ENCODE measurements at regions not wholly inside any gene's neighbourhood (a gene's known extent, or its start where the extent isn't known, plus 50 kb on each side); places are given as distances from the start of the nearest gene placed in this dataset.

GRCh38 chr6:4554645-4555044, 221.6 kb upstream of the CDYL start:
- no peak for DNase-seq

- DNase-seq: no peak
Observed at GRCh38 chr6:4553387-4553786, 222.8 kb upstream of the CDYL start.

- no peak for DNase-seq
Observed at GRCh38 chr6:4550227-4550597, 226.0 kb upstream of the CDYL start.

DNA sequence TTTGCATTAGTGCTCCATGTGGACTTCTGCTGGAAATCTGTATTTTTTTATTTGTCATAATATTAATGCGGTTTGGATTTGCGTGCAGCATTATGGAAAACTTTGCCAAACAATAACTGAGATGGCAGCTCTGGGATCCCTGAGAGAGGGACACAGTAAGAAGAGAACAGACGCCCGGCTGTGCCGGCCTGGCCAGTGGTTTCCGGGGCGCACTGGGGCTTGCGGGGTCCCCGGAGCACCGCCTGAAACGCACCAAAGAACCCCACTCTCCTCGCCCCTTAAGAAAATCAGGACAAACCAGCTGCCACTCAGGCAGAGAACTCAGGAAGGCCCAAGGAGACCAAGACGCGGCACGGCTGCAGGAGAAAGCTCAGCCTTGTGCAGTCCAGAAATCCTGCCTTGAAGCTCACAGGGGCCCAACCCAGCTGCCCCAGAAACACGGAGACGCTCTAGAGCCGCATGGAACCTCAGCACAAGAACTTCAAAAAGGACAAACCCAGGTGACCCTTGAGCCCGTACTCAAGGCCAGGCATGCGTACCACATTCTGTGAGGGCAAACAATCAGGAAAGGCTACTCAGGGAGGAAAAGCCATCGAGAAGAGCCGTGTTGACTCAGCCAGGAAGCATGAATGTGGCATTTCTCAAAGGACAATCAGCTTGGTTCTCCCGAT, 226.5 kb upstream of the CDYL start:
- DNase-seq: no peak

- no peak for DNase-seq
Observed at GRCh38 chr6:4545893-4546292, 230.3 kb upstream of the CDYL start.

- DNase-seq: no peak
Observed at GRCh38 chr6:4543596-4543995, 232.6 kb upstream of the CDYL start.

DNA sequence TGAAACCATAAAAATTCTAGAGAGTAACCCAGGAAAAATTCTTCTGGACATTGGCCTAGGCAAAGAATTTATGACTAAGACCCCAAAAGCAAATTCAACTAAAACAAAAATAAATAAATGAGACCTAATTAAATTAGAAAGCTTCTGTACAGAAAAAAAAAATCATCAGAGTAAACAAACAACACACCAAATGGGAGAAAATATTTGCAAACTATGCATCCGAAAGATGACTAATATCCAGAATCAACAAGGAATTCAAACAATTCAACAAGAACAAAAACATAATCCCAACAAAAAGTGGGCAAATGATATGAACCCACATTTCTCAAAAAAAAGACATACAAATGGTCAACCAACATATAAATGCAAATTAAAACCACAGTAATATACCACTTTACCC, 242.6 kb upstream of the CDYL start:
- no peak for DNase-seq

GRCh38 chr6:4531406-4531805, 244.8 kb upstream of the CDYL start:
- peak; percentile 34 to 61 for DNase-seq

DNA sequence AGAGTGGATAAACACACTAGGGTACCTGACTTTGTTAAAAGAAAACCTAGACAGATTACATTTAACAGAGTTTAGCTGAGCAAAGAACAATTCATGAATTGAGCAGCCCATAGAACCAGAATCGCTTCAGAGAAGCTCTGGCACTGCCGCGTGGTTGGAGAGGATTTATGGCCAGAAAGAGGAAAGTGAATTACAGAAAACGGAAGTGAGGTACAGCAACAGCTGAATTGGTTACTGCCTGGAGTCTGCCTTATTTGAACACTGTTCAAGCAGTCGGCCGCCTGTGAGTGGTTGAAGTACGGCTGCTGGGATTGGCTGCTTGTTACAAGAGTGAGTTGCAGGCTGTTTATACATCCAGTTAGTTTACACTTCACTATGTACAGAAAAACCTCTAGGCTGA, 253.8 kb upstream of the CDYL start:
- peak; percentile 51 to 65 for DNase-seq

- DNase-seq: no peak
Observed at GRCh38 chr6:4521070-4521469, 255.1 kb upstream of the CDYL start.

DNA sequence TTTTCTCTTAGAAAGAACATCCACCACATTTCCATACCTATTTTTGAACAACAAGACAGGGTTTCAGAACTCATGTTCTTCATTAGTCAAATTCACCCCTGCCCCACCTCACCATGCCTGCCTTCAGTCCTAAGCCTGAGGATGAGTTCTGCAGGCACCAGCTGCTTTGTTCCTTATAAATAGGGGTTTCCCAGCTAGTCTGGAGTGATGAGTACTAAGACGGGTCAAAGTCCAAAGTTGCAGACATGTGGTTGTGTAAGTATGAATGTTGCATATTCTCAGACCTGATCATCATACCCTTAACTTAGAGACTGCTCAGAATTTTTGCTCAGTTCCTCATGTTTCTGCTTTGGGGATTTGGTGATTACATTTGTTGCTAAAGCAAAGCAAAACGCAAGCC, 257.7 kb upstream of the CDYL start:
- DNase-seq: peak; percentile 21 to 56

DNA sequence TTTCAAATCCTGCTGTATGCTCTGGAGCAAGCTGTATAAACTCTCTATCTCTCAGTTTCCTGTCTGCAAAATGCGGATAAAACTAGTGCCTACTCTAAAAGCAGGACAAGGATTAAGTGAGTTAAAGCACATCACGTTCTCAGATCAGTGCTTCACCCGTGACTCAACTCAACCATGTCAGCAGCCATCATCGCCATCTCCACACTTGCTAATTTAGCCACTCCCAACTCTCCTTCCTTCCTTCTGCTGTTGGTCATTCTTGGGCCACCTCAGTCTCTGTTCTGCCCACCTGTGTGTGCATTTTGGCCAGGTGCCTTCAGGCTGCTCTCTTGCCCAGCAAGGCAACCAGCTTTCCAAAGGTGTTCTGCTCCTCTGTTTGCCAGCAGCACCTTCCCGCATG, 260.0 kb upstream of the CDYL start:
- DNase-seq: no peak

GRCh38 chr6:4513561-4513960, 262.6 kb upstream of the CDYL start:
- no peak for DNase-seq

- DNase-seq: no peak
Observed at GRCh38 chr6:4512051-4512471, 264.1 kb upstream of the CDYL start.

DNA sequence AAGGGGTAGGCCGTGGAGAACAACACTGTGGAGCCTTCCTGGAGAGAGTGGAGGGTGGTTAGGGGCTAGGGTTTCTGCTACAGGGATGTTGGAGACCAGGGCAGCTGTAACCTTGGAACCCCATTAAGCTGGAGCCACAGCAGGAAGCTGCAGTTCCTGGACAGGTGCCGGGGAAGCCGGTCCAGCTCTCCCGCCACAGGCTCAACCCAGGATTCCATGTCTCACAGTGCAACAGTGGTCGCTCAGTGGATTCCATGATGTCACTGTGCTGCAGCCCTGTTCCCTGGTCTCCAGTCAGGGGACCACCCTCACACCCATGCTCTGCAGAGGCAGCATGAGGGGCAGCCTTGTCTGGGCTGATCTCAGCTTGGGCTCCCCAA, 264.6 kb upstream of the CDYL start:
- no peak for DNase-seq

GRCh38 chr6:4510906-4511640, 265.1 kb upstream of the CDYL start:
- no peak for DNase-seq

GRCh38 chr6:4510317-4510716, 265.9 kb upstream of the CDYL start:
- no peak for DNase-seq

DNA sequence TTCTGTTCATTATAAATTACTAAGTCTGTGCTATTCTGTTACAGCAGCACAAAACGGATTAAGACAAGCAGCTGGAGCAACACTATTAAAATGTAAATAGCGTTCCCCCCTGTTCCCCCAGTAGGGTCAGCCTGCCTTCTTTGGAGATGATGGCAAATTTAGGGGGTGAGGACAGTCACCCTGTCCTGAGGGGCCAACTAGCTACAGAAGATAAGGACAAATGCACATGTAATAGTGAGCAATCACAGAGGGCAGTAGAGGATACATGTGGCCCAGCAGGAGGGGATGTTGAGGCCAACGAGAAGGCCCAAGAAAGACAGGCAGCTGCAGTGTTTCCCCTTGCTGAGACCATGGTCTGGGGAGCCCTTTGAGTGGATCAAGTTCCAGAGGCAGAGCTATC, 266.7 kb upstream of the CDYL start:
- DNase-seq: no peak

GRCh38 chr6:4506792-4507191, 269.4 kb upstream of the CDYL start:
- DNase-seq: no peak

DNA sequence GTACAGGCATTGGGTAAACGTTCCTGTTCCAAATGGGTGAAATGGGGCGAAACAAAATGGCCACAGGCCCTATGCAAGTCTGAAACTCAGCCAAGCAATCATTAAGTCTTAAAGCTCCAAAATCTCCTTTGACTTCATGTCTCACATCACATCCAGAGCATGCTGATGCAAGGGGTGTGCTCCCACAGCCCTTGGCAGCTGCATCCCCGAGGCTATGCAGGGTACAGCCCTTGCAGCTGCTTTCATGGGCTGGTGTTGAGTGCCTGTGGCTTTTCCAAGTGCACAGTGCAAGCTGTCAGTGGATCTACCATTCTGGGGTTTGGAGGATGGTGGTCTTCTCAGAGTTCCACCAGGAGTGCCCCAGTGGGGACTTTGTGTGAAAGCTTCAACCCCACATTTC, 270.0 kb upstream of the CDYL start:
- no peak for DNase-seq

- no peak for DNase-seq
Observed at GRCh38 chr6:4504700-4505099, 271.5 kb upstream of the CDYL start.

DNA sequence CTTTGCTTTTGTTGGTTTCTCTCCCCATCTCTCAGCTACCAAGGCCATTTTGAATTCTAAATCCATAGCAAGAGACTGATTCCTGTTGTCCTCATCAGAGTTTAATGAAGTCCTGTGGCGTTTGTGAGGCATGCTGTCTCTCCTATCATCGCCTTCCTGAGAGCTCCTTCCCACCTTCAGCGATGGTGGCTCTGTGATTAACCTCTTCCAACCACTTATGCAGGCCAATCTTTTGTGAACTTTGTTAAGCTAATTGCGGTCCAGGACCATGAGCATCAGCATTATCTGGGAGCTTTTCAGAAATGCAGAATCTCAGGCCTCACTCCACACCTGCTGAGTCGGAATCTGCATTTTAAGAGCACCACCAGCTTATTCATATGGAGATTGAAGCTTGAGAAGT, 272.5 kb upstream of the CDYL start:
- DNase-seq: no peak

GRCh38 chr6:4496284-4496683, 279.9 kb upstream of the CDYL start:
- no peak for DNase-seq

- DNase-seq: peak in 1 of 2 donors; percentile 41
Observed at GRCh38 chr6:4491501-4492260, 284.5 kb upstream of the CDYL start.

Data from inflammatory macrophage (primary cell).